H1 (cell line): ENCODE measurements at regions not wholly inside any gene's neighbourhood (a gene's known extent, or its start where the extent isn't known, plus 50 kb on each side); places are given as distances from the start of the nearest gene placed in this dataset.

ENCODE experiments used
- CTCF ChIA-PET: fragments of 300-600 bp; sonication (Branson Sonifier 250); formaldehyde crosslinking; loops from one replicate; lab custom pipeline; 2021; ENCODE audit not compliant: partially characterized antibody; lab: Charles Lee
- POLR2A ChIA-PET: fragments of 300-600 bp; sonication (Branson Sonifier 250); formaldehyde crosslinking; loops from one replicate; lab custom pipeline; 2021; ENCODE audit warnings: inconsistent platforms; ENCODE audit not compliant: partially characterized antibody; lab: Charles Lee
- DNase-seq, 2 experiments: peaks; one replicate each; pipeline versions ENCODE4 v3.0.0 to v3.0.0-alpha.2; 2010 to 2022; ENCODE audit warnings: low spot score in 2 of 2, low read depth in 1 of 2, mixed read lengths in 1 of 2
- FAIRE-seq: peaks from 2 replicates; lab custom pipeline; 2011; peaks lifted over from hg19 to GRCh38; lab: Jason Lieb, UNC
- H2AFZ ChIP-seq: 2 replicates; pipeline ENCODE4 v1.8.1; 2012; ENCODE audit warnings: low read length, inconsistent platforms
- H2AK5ac ChIP-seq: 2 replicates; pipeline ENCODE4 v1.6.1; 2013; ENCODE audit warnings: low read depth, low read length
- H2BK120ac ChIP-seq: replicated peaks from 2 replicates; pipeline ENCODE3; 2013; ENCODE audit warnings: low read depth, low read length, inconsistent platforms
- H2BK12ac ChIP-seq: 2 replicates; pipeline ENCODE4 v1.6.1; 2013; ENCODE audit warnings: low read depth, low read length
- H2BK15ac ChIP-seq: 2 replicates; pipeline ENCODE4 v1.6.1; 2013; ENCODE audit warnings: low read length
- H2BK20ac ChIP-seq: 2 replicates; pipeline ENCODE4 v1.6.1; 2013; ENCODE audit warnings: low read length
- H2BK5ac ChIP-seq: 2 replicates; pipeline ENCODE4 v1.6.1; 2013; ENCODE audit warnings: low read depth, low read length
- H3K14ac ChIP-seq: 2 replicates; pipeline ENCODE4 v1.6.1; 2013; ENCODE audit warnings: inconsistent platforms; ENCODE audit not compliant: insufficient read length
- H3K18ac ChIP-seq: 2 replicates; pipeline ENCODE4 v1.6.1; 2013; ENCODE audit warnings: low read length; ENCODE audit errors: extremely low read depth
- H3K23ac ChIP-seq: 2 replicates; pipeline ENCODE4 v1.6.1; 2013; ENCODE audit warnings: inconsistent platforms; ENCODE audit not compliant: insufficient read length
- H3K23me2 ChIP-seq: 2 replicates; pipeline ENCODE4 v1.6.1; 2013; ENCODE audit warnings: low read depth, low read length
- H3K27ac ChIP-seq: 2 replicates; pipeline ENCODE4 v1.6.1; 2011; ENCODE audit warnings: low read depth, low read length, inconsistent platforms
- H3K27me3 ChIP-seq, 4 experiments: replicated peaks in 1 of 4; 1 replicate in 1 of 4; 2 replicates in 3 of 4; pipeline versions ENCODE4 v1.6.1 to v1.8.1; 2011 to 2013; ENCODE audit warnings: low read length in 3 of 4, mild to moderate bottlenecking in 3 of 4, inconsistent platforms in 2 of 4, mixed read lengths in 2 of 4, moderate library complexity in 1 of 4; ENCODE audit not compliant: control insufficient read depth in 3 of 4, insufficient read depth in 3 of 4; ENCODE audit errors: extremely low read depth in 1 of 4
- H3K36me3 ChIP-seq, 4 experiments: 2 replicates each; pipeline versions ENCODE4 v1.6.1 to v1.8.1; 2011 to 2013; ENCODE audit warnings: mild to moderate bottlenecking in 4 of 4, low read length in 3 of 4, moderate library complexity in 2 of 4, control low read depth in 1 of 4, inconsistent platforms in 1 of 4; ENCODE audit not compliant: insufficient read depth in 4 of 4, control insufficient read depth in 2 of 4
- H3K4ac ChIP-seq: replicated peaks from 2 replicates; pipeline ENCODE3; 2013; ENCODE audit warnings: low read length, low read depth, mixed read lengths, inconsistent platforms; ENCODE audit not compliant: insufficient read length
- H3K4me1 ChIP-seq, 4 experiments: replicated peaks in 1 of 4; 1 replicate in 1 of 4; 2 replicates in 3 of 4; pipeline versions ENCODE4 v1.6.1 to v1.8.1; 2011 to 2013; ENCODE audit warnings: low read length in 3 of 4, inconsistent platforms in 2 of 4, mixed read lengths in 1 of 4; ENCODE audit not compliant: insufficient read depth in 4 of 4, control insufficient read depth in 3 of 4
- H3K4me2 ChIP-seq, 2 experiments: 2 replicates each; pipeline versions ENCODE4 v1.6.1 to v1.8.1; 2011 to 2013; ENCODE audit warnings: low read depth in 2 of 2, low read length in 2 of 2, control low read depth in 1 of 2, inconsistent platforms in 1 of 2, mild to moderate bottlenecking in 1 of 2; ENCODE audit not compliant: insufficient read depth in 1 of 2
- H3K4me3 ChIP-seq, 4 experiments: fragments of 200-600, 300-600 bp in 1 of 4; sonication (generic), shearing (Covaris generic), sonication (Bioruptor Twin) in 1 of 4; 2 replicates each; pipeline versions ENCODE4 v1.5.1 to v1.8.1; 2011 to 2016; ENCODE audit warnings: low read length in 4 of 4, low read depth in 3 of 4, control low read depth in 2 of 4, inconsistent platforms in 2 of 4, mild to moderate bottlenecking in 2 of 4, mixed read lengths in 1 of 4, moderate library complexity in 1 of 4; ENCODE audit not compliant: insufficient read depth in 2 of 4; ENCODE audit errors: extremely low read depth in 1 of 4
- H3K56ac ChIP-seq: replicated peaks from 2 replicates; pipeline ENCODE3; 2013; ENCODE audit warnings: low read depth, mild to moderate bottlenecking, mixed read lengths, low read length, inconsistent platforms; ENCODE audit not compliant: insufficient read length
- H3K79me1 ChIP-seq: 2 replicates; pipeline ENCODE4 v1.6.1; 2013; ENCODE audit warnings: low read depth, low read length, control low read depth
- H3K79me2 ChIP-seq, 2 experiments: 2 replicates each; pipeline versions ENCODE4 v1.6.1 to v1.8.1; 2012 to 2013; ENCODE audit warnings: low read length in 2 of 2, mild to moderate bottlenecking in 2 of 2, inconsistent platforms in 1 of 2; ENCODE audit not compliant: insufficient read depth in 2 of 2, control insufficient read depth in 1 of 2
- H3K9ac ChIP-seq, 4 experiments: replicated peaks in 1 of 4; 1 replicate in 1 of 4; 2 replicates in 3 of 4; pipeline versions ENCODE4 v1.6.1 to v1.8.1; 2011 to 2013; ENCODE audit warnings: low read depth in 3 of 4, low read length in 3 of 4, control low read depth in 2 of 4, mild to moderate bottlenecking in 2 of 4, moderate library complexity in 2 of 4, inconsistent platforms in 1 of 4; ENCODE audit errors: extremely low read depth in 1 of 4
- H3K9me3 ChIP-seq, 2 experiments: 2 replicates each; pipeline versions ENCODE4 v1.6.1 to v1.8.1; 2012 to 2013; ENCODE audit warnings: mild to moderate bottlenecking in 2 of 2, moderate library complexity in 2 of 2, control low read depth in 1 of 2, inconsistent platforms in 1 of 2, low read depth in 1 of 2, low read length in 1 of 2, mixed read lengths in 1 of 2; ENCODE audit not compliant: insufficient read depth in 2 of 2
- H4K20me1 ChIP-seq, 2 experiments: replicated peaks in 1 of 2; 2 replicates each; pipeline versions ENCODE3 to v1.8.1; 2011 to 2013; ENCODE audit warnings: inconsistent platforms in 2 of 2, low read length in 2 of 2, mild to moderate bottlenecking in 1 of 2; ENCODE audit not compliant: insufficient read depth in 2 of 2, control insufficient read depth in 1 of 2
- H4K5ac ChIP-seq: 2 replicates; pipeline ENCODE4 v1.6.1; 2013; ENCODE audit warnings: low read length, low read depth, mixed read lengths, inconsistent platforms; ENCODE audit not compliant: insufficient read length
- H4K8ac ChIP-seq: 2 replicates; pipeline ENCODE4 v1.8.0; 2013; ENCODE audit warnings: mild to moderate bottlenecking, moderate library complexity, low read length, inconsistent platforms; ENCODE audit not compliant: insufficient read depth; ENCODE audit errors: extremely low read depth
- H4K91ac ChIP-seq: replicated peaks from 2 replicates; pipeline ENCODE3; 2013; ENCODE audit warnings: low read length, mixed read lengths, inconsistent platforms; ENCODE audit not compliant: insufficient read length
- ASH2L ChIP-seq: fragments of 200-600, 300-600 bp; sonication (generic); IDR thresholded peaks from one replicate; pipeline ENCODE4 v1.7.1; 2017; ENCODE audit warnings: low read length
- WGBS, 2 experiments: shearing (Covaris generic) in 1 of 2; methylation state at CpG; one replicate each; pipeline versions ENCODE4 v1.1.6 to v1.1.7; 2013 to 2015; ENCODE audit warnings: low lambda C conversion rate in 2 of 2, mixed read lengths in 2 of 2, inconsistent platforms in 1 of 2, low coverage in 1 of 2, missing lambda C conversion rate in 1 of 2; ENCODE audit not compliant: insufficient replicate concordance in 2 of 2, insufficient coverage in 1 of 2, insufficient read length in 1 of 2; ENCODE audit errors: extremely low coverage in 1 of 2, missing lambda C conversion rate in 1 of 2; 5-methylcytosine and 5-hydroxymethylcytosine counted together

DNA sequence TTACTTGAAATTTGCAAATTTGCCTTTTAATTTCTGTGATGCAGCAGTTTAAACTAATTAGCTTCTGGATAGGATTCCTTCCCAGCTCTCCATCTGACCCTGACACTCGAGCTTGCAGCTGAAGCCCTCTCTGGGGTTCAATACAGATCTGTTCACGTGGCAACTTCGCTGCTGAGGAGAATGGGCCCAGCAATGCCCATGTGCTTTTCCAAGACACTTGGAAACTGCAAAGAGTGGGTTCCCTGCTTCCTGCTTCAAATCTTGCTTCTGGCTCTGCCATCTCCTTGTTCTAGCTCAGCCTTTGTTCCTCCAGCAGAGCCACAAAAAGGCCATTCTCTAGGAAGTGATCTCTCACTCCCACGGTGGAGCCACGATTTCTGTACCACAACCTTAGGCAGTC is 50.0 kb upstream of the IRX6 start:
- H3K4me3 ChIP-seq = no peak overlapping the region
- 88% methylated on average over 5 of the region's 5 CpGs; no CpG with 5 or more reads in 1 of the 2 experiments for WGBS, 2 experiments
- H4K91ac ChIP-seq = no peak overlapping the region
- no peak for FAIRE-seq
- H4K20me1 ChIP-seq = peaks cover 0 to 2% of the 10 kb centered on the region in 2 experiments
- no peak for DNase-seq
- H3K4ac ChIP-seq = no peak overlapping the region
- H3K79me1 ChIP-seq = no peaks in the 10 kb centered on the region
- H3K56ac ChIP-seq = no peak overlapping the region
- H3K18ac ChIP-seq = no peak overlapping the region
- no peak overlapping the region for H3K27ac ChIP-seq
- no peak overlapping the region for H3K4me2 ChIP-seq
- POLR2A ChIA-PET = no interaction called here
- H2BK12ac ChIP-seq = no peak overlapping the region
- no peaks in the 10 kb centered on the region for H3K36me3 ChIP-seq
- H4K8ac ChIP-seq = no peak overlapping the region
- no peak overlapping the region for H2BK5ac ChIP-seq
- no peaks in the 10 kb centered on the region for H3K4me1 ChIP-seq
- no peak overlapping the region for H2BK15ac ChIP-seq
- H3K9me3 ChIP-seq = no peaks in the 10 kb centered on the region
- no peak overlapping the region for H2BK120ac ChIP-seq
- no peak overlapping the region for H3K14ac ChIP-seq
- H2AFZ ChIP-seq = no peak overlapping the region
- H3K23me2 ChIP-seq = peaks cover 3% of the 10 kb centered on the region; the same call in 1 of the 2 replicates
- H3K23ac ChIP-seq = no peak overlapping the region
- H3K27me3 ChIP-seq = no peaks in the 10 kb centered on the region
- H4K5ac ChIP-seq = no peak overlapping the region
- no peaks in the 10 kb centered on the region for H3K79me2 ChIP-seq
- no peak overlapping the region for H2AK5ac ChIP-seq
- H3K9ac ChIP-seq = no peak overlapping the region
- CTCF ChIA-PET = interaction anchor here (1.4 to 1.9 kb wide), 2 partner anchors 10 to 13 kb away, joined by 3 to 5 read pairs; no protein-coding TSS in a partner anchor
- H2BK20ac ChIP-seq = no peak overlapping the region
- no peak for TF ChIP-seq ASH2L
